Suprapubic skin (tissue), 4 donors: ENCODE measurements at regions not wholly inside any gene's neighbourhood (a gene's known extent, or its start where the extent isn't known, plus 50 kb on each side); places are given as distances from the start of the nearest gene placed in this dataset.

Source experiments
- DNase-seq, 2 donors: peaks; one replicate each; pipeline ENCODE4 v3.0.0-alpha.2; 2019; ENCODE audit warnings: low spot score in 2 of 2
- H3K27ac ChIP-seq: fragments of 200-600 bp; sonication (generic); one replicate; pipeline ENCODE4 v1.5.1; 2019
- H3K27me3 ChIP-seq: fragments of 200-600 bp; sonication (generic); one replicate; pipeline ENCODE4 v1.5.1; 2019
- H3K36me3 ChIP-seq: fragments of 200-600 bp; sonication (generic); one replicate; pipeline ENCODE4 v1.5.1; 2019
- H3K4me1 ChIP-seq: fragments of 200-600 bp; sonication (generic); one replicate; pipeline ENCODE4 v1.5.1; 2019
- H3K4me3 ChIP-seq: fragments of 200-600 bp; sonication (generic); one replicate; pipeline ENCODE4 v1.5.1; 2019; ENCODE audit warnings: mild to moderate bottlenecking
- H3K9me3 ChIP-seq: fragments of 200-600 bp; sonication (generic); one replicate; pipeline ENCODE4 v1.5.1; 2019
- EP300 ChIP-seq: sonication (generic); formaldehyde crosslinking; IDR thresholded peaks from one replicate; pipeline ENCODE4 v1.6.1; 2017; ENCODE audit warnings: antibody characterized with exemption
- POLR2A ChIP-seq, 2 donors: fragments of 450-650 bp; IDR thresholded peaks; one replicate each; pipeline ENCODE4 v1.6.1; 2017; ENCODE audit warnings: antibody characterized with exemption in 2 of 2, mild to moderate bottlenecking in 2 of 2, moderate library complexity in 2 of 2
- POLR2AphosphoS5 ChIP-seq, 3 donors: sonication (generic); formaldehyde crosslinking; IDR thresholded peaks; one replicate each; pipeline ENCODE4 v1.6.1; 2017; ENCODE audit warnings: antibody characterized with exemption in 3 of 3
- WGBS: methylation state at CpG from one replicate; pipeline ENCODE4 v1.1.5; 2018; 5-methylcytosine and 5-hydroxymethylcytosine counted together
- TF ChIP-seq, protein P1 (sequence below), 2 donors: fragments of 200-600 bp in 1 of 2; fragments of 450-650 bp in 1 of 2; sonication (generic) in 1 of 2; IDR thresholded peaks; one replicate each; pipeline ENCODE4 v1.5.1; 2016 to 2019; ENCODE audit warnings: antibody characterized with exemption in 2 of 2, mild to moderate bottlenecking in 1 of 2, moderate library complexity in 1 of 2

DNA sequence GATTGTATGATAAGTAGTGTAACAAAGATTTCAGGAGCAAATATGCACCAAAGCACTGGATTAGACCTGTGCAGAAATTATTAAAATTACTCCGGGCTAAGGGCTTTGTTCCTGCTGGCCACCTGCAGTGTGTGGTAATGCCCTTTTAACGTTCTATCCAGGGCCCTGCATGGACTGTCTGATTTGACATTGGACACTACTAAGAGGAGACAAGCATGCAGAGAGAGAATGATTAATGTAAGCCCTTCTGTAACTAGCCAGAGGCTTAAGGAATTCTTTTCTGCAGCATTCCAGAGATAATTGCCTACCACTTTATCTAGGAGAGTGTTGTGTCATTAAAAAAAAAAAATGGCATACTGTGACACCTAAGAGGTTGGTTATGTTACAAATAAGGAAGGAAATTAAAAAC is 117.0 kb downstream of the PCDH7 start:
- H3K27me3 ChIP-seq = no peaks in the 10 kb centered on the region
- H3K9me3 ChIP-seq = no peaks in the 10 kb centered on the region
- H3K36me3 ChIP-seq = no peaks in the 10 kb centered on the region
- TF ChIP-seq POLR2AphosphoS5 (IDR thresholded peaks at IDR 0.05) (no peak), EP300 (no peak), POLR2A (IDR thresholded peaks at IDR 0.05) (no peak)
- TF ChIP-seq, protein P1, sequence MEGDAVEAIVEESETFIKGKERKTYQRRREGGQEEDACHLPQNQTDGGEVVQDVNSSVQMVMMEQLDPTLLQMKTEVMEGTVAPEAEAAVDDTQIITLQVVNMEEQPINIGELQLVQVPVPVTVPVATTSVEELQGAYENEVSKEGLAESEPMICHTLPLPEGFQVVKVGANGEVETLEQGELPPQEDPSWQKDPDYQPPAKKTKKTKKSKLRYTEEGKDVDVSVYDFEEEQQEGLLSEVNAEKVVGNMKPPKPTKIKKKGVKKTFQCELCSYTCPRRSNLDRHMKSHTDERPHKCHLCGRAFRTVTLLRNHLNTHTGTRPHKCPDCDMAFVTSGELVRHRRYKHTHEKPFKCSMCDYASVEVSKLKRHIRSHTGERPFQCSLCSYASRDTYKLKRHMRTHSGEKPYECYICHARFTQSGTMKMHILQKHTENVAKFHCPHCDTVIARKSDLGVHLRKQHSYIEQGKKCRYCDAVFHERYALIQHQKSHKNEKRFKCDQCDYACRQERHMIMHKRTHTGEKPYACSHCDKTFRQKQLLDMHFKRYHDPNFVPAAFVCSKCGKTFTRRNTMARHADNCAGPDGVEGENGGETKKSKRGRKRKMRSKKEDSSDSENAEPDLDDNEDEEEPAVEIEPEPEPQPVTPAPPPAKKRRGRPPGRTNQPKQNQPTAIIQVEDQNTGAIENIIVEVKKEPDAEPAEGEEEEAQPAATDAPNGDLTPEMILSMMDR (IDR thresholded peaks at IDR 0.05) = no peak
- no peak overlapping the region for H3K4me3 ChIP-seq
- H3K27ac ChIP-seq = no peak overlapping the region
- H3K4me1 ChIP-seq = peaks cover 7% of the 10 kb centered on the region
- DNase-seq = no peak
- 46% methylated on average over 2 of the region's 2 CpGs for WGBS

- WGBS = 82% methylated on average over 2 of the region's 2 CpGs
- peaks cover 7% of the 10 kb centered on the region for H3K4me1 ChIP-seq
Measured at GRCh38 chr4:30837861-30838260, 117.7 kb downstream of the PCDH7 start.

GRCh38 chr4:30838331-30838730 is 118.2 kb downstream of the PCDH7 start:
- H3K27me3 ChIP-seq = no peaks in the 10 kb centered on the region
- no peak for DNase-seq
- no peak for TF ChIP-seq EP300
- TF ChIP-seq POLR2AphosphoS5 (IDR thresholded peaks at IDR 0.05) = no peak
- TF ChIP-seq POLR2A (IDR thresholded peaks at IDR 0.05) = no peak
- TF ChIP-seq, protein P1 (IDR thresholded peaks at IDR 0.05) = no peak
- H3K36me3 ChIP-seq = no peaks in the 10 kb centered on the region
- no peak overlapping the region for H3K27ac ChIP-seq
- no peaks in the 10 kb centered on the region for H3K9me3 ChIP-seq
- H3K4me1 ChIP-seq = peaks cover 7% of the 10 kb centered on the region
- H3K4me3 ChIP-seq = no peak overlapping the region
- WGBS = 74% methylated on average over 3 of the region's 3 CpGs

More at GRCh38 chr4:30837861-30838260, 117.7 kb downstream of the PCDH7 start:
- TF ChIP-seq EP300 (no peak), POLR2AphosphoS5 (IDR thresholded peaks at IDR 0.05) (no peak)
- TF ChIP-seq, protein P1 (IDR thresholded peaks at IDR 0.05) = no peak
- Histone ChIP-seq H3K27ac (no peak overlapping the region), H3K27me3 (no peaks in the 10 kb centered on the region), H3K4me3 (no peak overlapping the region), H3K36me3 (no peaks in the 10 kb centered on the region), H3K9me3 (no peaks in the 10 kb centered on the region)
- DNase-seq = no peak

- Histone ChIP-seq H3K36me3 (no peaks in the 10 kb centered on the region), H3K27ac (no peak overlapping the region), H3K4me3 (no peak overlapping the region), H3K27me3 (no peaks in the 10 kb centered on the region), H3K9me3 (no peaks in the 10 kb centered on the region), H3K4me1 (peaks cover 7% of the 10 kb centered on the region)
- 35% methylated on average over 6 of the region's 6 CpGs for WGBS
- DNase-seq = no peak
- TF ChIP-seq POLR2AphosphoS5 (IDR thresholded peaks at IDR 0.05) = no peak
- TF ChIP-seq POLR2A (IDR thresholded peaks at IDR 0.05) = no peak
- TF ChIP-seq EP300 = no peak
Measured at GRCh38 chr4:30839583-30840520, 119.7 kb downstream of the PCDH7 start.

GRCh38 chr4:30840571-30840970 is 120.4 kb downstream of the PCDH7 start:
- H3K4me3 ChIP-seq = no peak overlapping the region
- no peaks in the 10 kb centered on the region for H3K9me3 ChIP-seq
- WGBS = 47% methylated on average over 3 of the region's 3 CpGs
- TF ChIP-seq EP300 (no peak), POLR2A (IDR thresholded peaks at IDR 0.05) (no peak), POLR2AphosphoS5 (IDR thresholded peaks at IDR 0.05) (no peak)
- TF ChIP-seq, protein P1 (IDR thresholded peaks at IDR 0.05) = no peak
- H3K27me3 ChIP-seq = no peaks in the 10 kb centered on the region
- H3K4me1 ChIP-seq = peaks cover 7% of the 10 kb centered on the region
- no peak overlapping the region for H3K27ac ChIP-seq
- no peak for DNase-seq
- H3K36me3 ChIP-seq = no peaks in the 10 kb centered on the region
